Fibroblast of pulmonary artery (primary cell): ENCODE measurements at regions not wholly inside any gene's neighbourhood (a gene's known extent, or its start where the extent isn't known, plus 50 kb on each side); places are given as distances from the start of the nearest gene placed in this dataset.

Experiments
- DNase-seq: peaks from one replicate; pipeline ENCODE4 v3.0.0-alpha.2; 2010; ENCODE audit warnings: low read depth
- H3K4me3 ChIP-seq: replicated peaks from 2 replicates; pipeline ENCODE4 v1.5.1; 2011; ENCODE audit warnings: low read depth, mild to moderate bottlenecking, control low read depth, low read length, moderate library complexity
- CTCF ChIP-seq: IDR thresholded peaks from 2 replicates; pipeline ENCODE4 v1.5.1; 2011; ENCODE audit warnings: mild to moderate bottlenecking, control low read depth, low read length, inconsistent platforms; ENCODE audit errors: missing control alignments

- TF ChIP-seq CTCF = no peak
- no peak for DNase-seq
- H3K4me3 ChIP-seq = no peak overlapping the region
These were observed 434.7 kb upstream of the RBFOX1 start for GRCh38 chr16:6897876-6898485.

DNA sequence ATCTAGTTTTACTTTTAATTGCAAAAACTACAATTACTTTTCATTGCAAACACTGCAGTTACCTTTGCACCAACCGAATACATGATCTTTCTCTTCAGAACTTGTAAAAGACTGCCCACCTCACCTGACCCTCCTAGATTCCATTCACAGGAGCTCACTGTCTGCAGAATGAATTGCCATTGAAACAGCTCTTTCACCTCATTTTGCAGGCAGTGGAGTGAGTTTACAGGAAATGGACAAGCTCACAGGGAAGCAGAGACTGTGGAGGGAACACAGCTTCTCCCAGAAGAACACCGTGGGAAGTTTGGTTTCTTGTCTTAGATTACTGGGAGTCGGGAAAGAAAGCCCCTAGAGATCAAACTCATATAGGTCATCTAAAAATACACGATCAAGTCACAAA, 439.7 kb upstream of the RBFOX1 start:
- H3K4me3 ChIP-seq = no peak overlapping the region
- no peak for DNase-seq
- no peak for TF ChIP-seq CTCF

DNA sequence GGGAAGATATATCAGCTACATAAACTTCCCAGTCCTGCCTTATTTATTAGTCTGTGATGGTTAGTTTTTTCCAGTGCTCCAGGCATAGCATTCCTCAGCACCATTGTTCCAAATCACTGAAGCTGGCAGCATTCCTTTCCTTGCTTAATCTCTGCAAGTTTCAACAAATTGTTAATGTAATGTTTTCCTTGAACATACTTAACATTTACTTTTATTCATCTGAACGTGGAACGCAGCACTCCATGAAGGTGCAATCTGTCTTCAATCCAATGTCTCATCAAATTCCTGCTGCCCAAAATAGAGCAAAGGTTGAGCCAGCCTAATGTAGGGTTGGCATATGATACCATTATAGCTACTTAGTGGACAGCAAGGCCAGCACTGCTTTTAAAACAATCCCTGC, 441.1 kb upstream of the RBFOX1 start:
- DNase-seq = no peak
- H3K4me3 ChIP-seq = no peak overlapping the region
- TF ChIP-seq CTCF = no peak

GRCh38 chr16:6888531-6888930, 444.1 kb upstream of the RBFOX1 start:
- no peak for DNase-seq
- TF ChIP-seq CTCF = no peak

DNA sequence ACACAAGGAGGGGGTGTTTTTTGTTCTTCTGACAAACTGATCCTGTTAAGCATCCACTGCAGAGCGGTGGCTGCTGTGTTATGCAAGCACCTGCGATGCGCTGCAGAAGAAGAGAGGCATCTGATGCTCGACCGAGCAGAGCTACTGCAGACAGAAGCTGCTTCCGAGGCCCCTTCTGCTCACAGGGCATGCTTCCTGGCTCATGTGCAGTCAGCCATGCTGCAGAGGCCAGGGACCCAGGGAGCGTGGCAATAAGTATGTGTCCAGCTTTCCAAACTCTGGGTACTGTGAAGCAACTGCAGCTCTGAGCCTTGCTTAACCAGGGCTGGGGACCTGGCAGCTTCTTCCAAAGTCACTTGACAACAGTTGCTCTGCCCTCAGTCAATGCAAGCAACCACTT, 448.6 kb upstream of the RBFOX1 start:
- no peak for DNase-seq
- no peak overlapping the region for H3K4me3 ChIP-seq
- TF ChIP-seq CTCF = no peak

More at GRCh38 chr16:6888531-6888930, 444.1 kb upstream of the RBFOX1 start:
- no peak overlapping the region for H3K4me3 ChIP-seq

DNA sequence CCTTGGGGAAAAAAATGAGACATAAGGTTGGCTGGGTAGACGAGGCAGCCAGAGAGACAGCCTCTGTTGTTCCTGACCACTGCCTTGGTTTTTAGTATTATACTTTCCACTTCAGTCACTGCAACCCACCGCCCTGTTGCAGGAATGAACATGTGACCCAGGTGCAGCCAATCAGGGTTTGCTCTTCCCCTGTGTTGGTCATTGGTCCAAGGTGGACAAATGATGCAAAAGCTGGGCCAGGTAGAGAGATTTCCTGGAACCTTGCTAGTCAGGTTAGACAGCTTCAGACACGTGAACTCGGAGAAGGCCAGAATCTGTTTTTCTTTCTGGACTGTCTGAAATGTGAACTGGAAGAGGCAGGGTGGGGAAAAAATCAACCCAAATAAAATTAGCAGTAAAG, 452.4 kb upstream of the RBFOX1 start:
- no peak for TF ChIP-seq CTCF
- no peak for DNase-seq
- no peak overlapping the region for H3K4me3 ChIP-seq

DNA sequence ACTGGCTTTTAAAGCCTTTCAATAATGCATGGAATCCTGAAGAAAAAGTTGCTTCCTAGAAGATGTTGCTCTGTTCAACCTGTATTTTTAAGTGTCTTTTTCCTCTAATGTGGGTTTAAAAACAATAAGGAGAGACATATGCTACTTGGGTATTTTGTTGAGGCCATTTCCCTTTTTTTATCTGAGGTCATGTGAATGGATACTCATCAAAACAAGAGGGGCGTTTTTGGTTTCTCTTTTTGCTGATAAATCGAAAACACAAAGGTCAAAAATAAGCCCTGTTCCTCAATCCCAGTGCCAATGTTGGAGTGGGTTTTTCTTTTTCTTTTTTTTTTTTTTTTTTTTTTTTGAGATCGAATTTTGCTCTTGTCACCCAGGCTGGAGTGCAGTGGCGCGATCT, 468.0 kb upstream of the RBFOX1 start:
- no peak overlapping the region for H3K4me3 ChIP-seq
- TF ChIP-seq CTCF = no peak
- DNase-seq = no peak
